Colon (tissue), 2 donors: ENCODE measurements at regions not wholly inside any gene's neighbourhood (a gene's known extent, or its start where the extent isn't known, plus 50 kb on each side); places are given as distances from the start of the nearest gene placed in this dataset.
"Not testable (repeated sequence)": the region's sequence is repeated elsewhere in the genome, so short reads cannot be mapped to it uniquely, and the experiment has no call there.

Experiments
- FAIRE-seq: peaks from 2 replicates; lab custom pipeline; 2012; peaks lifted over from hg19 to GRCh38; lab: Jason Lieb, UNC
- donor health status: control.
- donor health status: control.

- no peak for FAIRE-seq
Observed at GRCh38 chr16:65725156-65725845, 603.4 kb upstream of the CDH11 start.

- FAIRE-seq: no peak
Observed at GRCh38 chr16:65722429-65722828, 600.6 kb upstream of the CDH11 start.

GRCh38 chr16:65717846-65718245, 596.0 kb upstream of the CDH11 start:
- FAIRE-seq: no peak

- no peak for FAIRE-seq
Observed at GRCh38 chr16:65716737-65717700, 595.2 kb upstream of the CDH11 start.

- no peak for FAIRE-seq
Observed at GRCh38 chr16:65713181-65713808, 591.4 kb upstream of the CDH11 start.

GRCh38 chr16:65710107-65710506, 588.2 kb upstream of the CDH11 start:
- no peak for FAIRE-seq

- FAIRE-seq: no peak
Observed at GRCh38 chr16:65704866-65705265, 583.0 kb upstream of the CDH11 start.

GRCh38 chr16:65702707-65703402, 581.0 kb upstream of the CDH11 start:
- FAIRE-seq: no peak

GRCh38 chr16:65700596-65700995, 578.7 kb upstream of the CDH11 start:
- no peak for FAIRE-seq

GRCh38 chr16:65698791-65699321, 577.0 kb upstream of the CDH11 start:
- FAIRE-seq: no peak

- no peak for FAIRE-seq
Observed at GRCh38 chr16:65697521-65697920, 575.7 kb upstream of the CDH11 start.

- FAIRE-seq: no peak
Observed at GRCh38 chr16:65697065-65697464, 575.2 kb upstream of the CDH11 start.

- not testable (repeated sequence) for FAIRE-seq
Observed at GRCh38 chr16:65691846-65692245, 570.0 kb upstream of the CDH11 start.

GRCh38 chr16:65689726-65690125, 567.9 kb upstream of the CDH11 start:
- FAIRE-seq: no peak

GRCh38 chr16:65688301-65688700, 566.4 kb upstream of the CDH11 start:
- no peak for FAIRE-seq

- FAIRE-seq: no peak
Observed at GRCh38 chr16:65684230-65684629, 562.4 kb upstream of the CDH11 start.

GRCh38 chr16:65681406-65681805, 559.5 kb upstream of the CDH11 start:
- no peak for FAIRE-seq

GRCh38 chr16:65679785-65680184, 557.9 kb upstream of the CDH11 start:
- FAIRE-seq: no peak

GRCh38 chr16:65675161-65675560, 553.3 kb upstream of the CDH11 start:
- no peak for FAIRE-seq

- no peak for FAIRE-seq
Observed at GRCh38 chr16:65672960-65673359, 551.1 kb upstream of the CDH11 start.

GRCh38 chr16:65671071-65671470, 549.2 kb upstream of the CDH11 start:
- no peak for FAIRE-seq

- no peak for FAIRE-seq
Observed at GRCh38 chr16:65668064-65668595, 546.3 kb upstream of the CDH11 start.
